Activated CD4-positive, CD25-positive, alpha-beta regulatory T cell treated with anti-CD3 and anti-CD28 coated beads, Interleukin-2, amount 50 U/mL, for 72 hours (primary cell): ENCODE measurements at regions not wholly inside any gene's neighbourhood (a gene's known extent, or its start where the extent isn't known, plus 50 kb on each side); places are given as distances from the start of the nearest gene placed in this dataset.

Experiments used
- DNase-seq: peaks from one replicate; pipeline ENCODE4 v3.0.0; 2021

GRCh38 chr6:33967966-33968724 is 164.3 kb upstream of the MLN start:
- DNase-seq: no peak

- no peak for DNase-seq
Measured at GRCh38 chr6:33967265-33967767, 163.5 kb upstream of the MLN start.

GRCh38 chr6:33966536-33966935 is 162.7 kb upstream of the MLN start:
- DNase-seq: no peak

- no peak for DNase-seq
Measured at GRCh38 chr6:33965766-33966165, 162.0 kb upstream of the MLN start.

- DNase-seq: no peak
Measured at GRCh38 chr6:33964387-33964786, 160.6 kb upstream of the MLN start.

GRCh38 chr6:33963136-33963750 is 159.4 kb upstream of the MLN start:
- no peak for DNase-seq

GRCh38 chr6:33962246-33963027 is 158.6 kb upstream of the MLN start:
- no peak for DNase-seq

GRCh38 chr6:33961691-33962090 is 157.9 kb upstream of the MLN start:
- no peak for DNase-seq

- no peak for DNase-seq
Measured at GRCh38 chr6:33960345-33961313, 156.8 kb upstream of the MLN start.

- no peak for DNase-seq
Measured at GRCh38 chr6:33959661-33960344, 156.0 kb upstream of the MLN start.

- no peak for DNase-seq
Measured at GRCh38 chr6:33959329-33959651, 155.5 kb upstream of the MLN start.

GRCh38 chr6:33958526-33959328 is 154.9 kb upstream of the MLN start:
- DNase-seq: no peak

- no peak for DNase-seq
Measured at GRCh38 chr6:33957892-33958525, 154.2 kb upstream of the MLN start.

- DNase-seq: no peak
Measured at GRCh38 chr6:33957131-33957891, 153.5 kb upstream of the MLN start.

GRCh38 chr6:33956206-33956605 is 152.4 kb upstream of the MLN start:
- no peak for DNase-seq

GRCh38 chr6:33955566-33955965 is 151.8 kb upstream of the MLN start:
- DNase-seq: no peak

GRCh38 chr6:33954453-33954852 is 150.7 kb upstream of the MLN start:
- no peak for DNase-seq

- DNase-seq: no peak
Measured at GRCh38 chr6:33953171-33953570, 149.4 kb upstream of the MLN start.

- DNase-seq: no peak
Measured at GRCh38 chr6:33952016-33952415, 148.2 kb upstream of the MLN start.
